ENCODE measurements at regions not wholly inside any gene's neighbourhood (a gene's known extent, or its start where the extent isn't known, plus 50 kb on each side); places are given as distances from the start of the nearest gene placed in this dataset.

GRCh38 chr7:106957766-106958165, 86.7 kb upstream of the PRKAR2B start:
- DNase-seq: no peak

- DNase-seq: no peak
These were observed 84.8 kb upstream of the PRKAR2B start for GRCh38 chr7:106959753-106960152.

DNA sequence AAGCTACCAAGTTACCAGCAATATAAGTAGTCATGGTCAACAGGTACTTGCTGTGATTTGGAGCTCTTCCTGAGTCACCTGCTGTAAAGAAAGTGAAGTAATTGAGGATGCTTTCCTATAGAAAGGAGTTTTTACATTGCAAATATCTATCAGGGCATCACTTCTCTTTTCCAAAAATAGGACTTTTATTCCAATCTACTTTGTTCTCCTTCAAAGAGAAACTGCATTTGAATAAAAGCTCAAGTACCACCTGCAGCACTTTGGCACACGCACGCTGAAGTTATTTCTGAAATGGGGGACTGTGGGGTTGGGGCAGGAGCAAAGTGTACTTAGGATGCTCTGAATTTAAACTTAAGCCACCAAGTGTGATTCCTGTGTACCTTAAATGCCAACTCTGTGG, 81.8 kb upstream of the PRKAR2B start:
- no peak for DNase-seq

GRCh38 chr7:106964466-106964865, 80.0 kb upstream of the PRKAR2B start:
- no peak for DNase-seq

GRCh38 chr7:106965108-106965507, 79.4 kb upstream of the PRKAR2B start:
- DNase-seq: no peak

- DNase-seq: no peak
These were observed 78.4 kb upstream of the PRKAR2B start for GRCh38 chr7:106966121-106966520.

- DNase-seq: no peak
These were observed 76.3 kb upstream of the PRKAR2B start for GRCh38 chr7:106968160-106968559.

DNA sequence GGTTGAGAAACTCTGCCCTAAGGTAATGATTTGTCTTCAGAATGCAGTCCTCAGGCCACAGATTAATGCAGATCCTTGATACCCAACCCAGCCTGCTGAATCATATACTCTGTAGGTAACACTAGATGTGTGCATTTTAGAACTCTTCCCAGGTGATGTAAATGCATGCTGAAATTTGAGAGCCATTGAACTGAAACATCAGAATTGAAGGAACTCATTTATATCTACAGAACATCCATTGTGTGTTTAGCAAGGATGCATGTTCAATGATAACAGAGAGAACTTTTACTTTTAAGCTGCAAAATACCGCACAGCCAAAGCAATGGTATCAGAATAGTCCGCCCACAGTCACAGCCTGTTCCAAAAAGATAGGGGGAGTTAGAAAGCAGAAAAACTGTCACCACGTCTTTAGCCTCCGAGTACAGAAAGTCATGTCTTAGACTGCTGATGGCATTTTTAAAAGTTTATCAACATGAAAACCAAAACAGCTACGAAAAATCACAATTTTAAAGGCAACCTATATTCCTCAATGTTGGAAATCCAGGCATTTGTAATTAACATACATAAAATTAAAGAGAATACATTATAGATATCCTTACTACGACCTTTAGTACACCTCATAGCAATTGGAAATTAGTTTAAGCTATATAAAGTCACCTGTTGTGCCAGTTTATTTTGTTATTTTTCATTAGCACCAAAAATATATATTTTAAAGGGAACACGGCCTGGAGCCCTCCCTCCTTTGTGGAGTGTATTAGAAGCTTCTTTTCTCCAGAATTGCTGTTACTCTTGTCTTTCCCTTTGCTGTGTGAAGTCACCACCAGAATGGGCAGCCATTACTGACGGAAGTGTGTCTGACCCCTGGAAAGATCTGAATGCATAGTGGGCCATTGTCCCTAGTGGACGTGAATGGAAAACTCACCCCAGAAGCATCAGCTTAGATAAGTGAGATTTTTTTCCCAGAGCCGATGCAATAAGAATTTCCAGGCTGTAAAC, 65.8 kb upstream of the PRKAR2B start:
- DNase-seq: no peak

- DNase-seq: no peak
These were observed 64.8 kb upstream of the PRKAR2B start for GRCh38 chr7:106979551-106980357.

DNA sequence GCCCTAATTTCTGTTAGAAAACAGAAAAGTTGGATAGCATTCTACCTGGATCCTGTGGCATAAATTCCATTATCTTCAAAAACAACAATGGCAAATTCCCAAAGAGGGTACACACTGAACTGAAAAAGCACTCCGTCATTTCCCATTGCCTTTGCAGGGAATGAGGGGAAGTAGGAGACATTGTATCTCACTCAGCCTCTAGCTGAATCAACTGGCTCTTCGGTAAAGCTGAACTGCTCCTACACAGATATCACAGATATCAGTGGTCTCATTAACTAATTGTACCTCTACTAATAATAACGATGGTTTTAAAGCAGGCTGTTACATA, 64.2 kb upstream of the PRKAR2B start:
- DNase-seq: no peak

GRCh38 chr7:106982415-106982814, 62.1 kb upstream of the PRKAR2B start:
- DNase-seq: peak; percentile 62

DNA sequence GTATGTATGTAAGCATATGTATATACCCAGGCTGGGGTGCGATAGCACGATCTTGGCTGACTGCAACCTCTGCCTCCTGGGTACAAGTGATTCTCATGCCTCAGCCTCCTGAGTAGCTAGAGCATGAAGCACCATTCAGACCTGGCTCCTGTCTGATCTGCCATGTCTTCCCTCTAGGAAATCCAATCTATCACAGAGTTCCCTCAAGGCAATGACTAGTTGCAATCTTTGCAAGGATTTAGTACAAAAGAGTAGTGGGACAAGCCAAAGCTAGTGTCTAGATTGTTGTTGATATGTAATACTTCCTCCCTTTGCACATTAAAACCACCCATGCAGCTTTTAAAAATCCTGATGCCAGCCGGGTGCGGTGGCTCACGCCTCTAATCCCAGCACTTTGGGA, 60.5 kb upstream of the PRKAR2B start:
- DNase-seq: no peak

- DNase-seq: no peak
These were observed 58.0 kb upstream of the PRKAR2B start for GRCh38 chr7:106986450-106986977.

- no peak for DNase-seq
These were observed 56.7 kb upstream of the PRKAR2B start for GRCh38 chr7:106987777-106988176.

DNA sequence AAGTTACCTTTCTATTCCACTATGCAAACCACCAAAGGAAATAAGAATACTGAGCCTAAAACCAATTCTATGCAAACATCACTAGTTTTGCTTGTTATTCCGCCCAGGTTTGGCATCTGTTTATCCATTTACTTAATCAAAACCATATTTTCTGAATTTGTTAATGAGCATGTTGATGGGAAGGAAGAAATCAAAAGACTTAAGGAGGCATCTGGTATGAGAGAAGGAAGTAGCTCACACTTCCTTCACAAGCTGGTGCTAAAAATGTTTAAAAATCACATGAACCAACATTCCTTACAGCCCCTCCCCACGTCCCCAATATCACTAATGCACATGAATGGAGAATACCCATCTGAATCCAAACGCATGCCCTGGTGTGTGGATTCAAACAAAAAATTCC, 52.0 kb upstream of the PRKAR2B start:
- DNase-seq: no peak
